PFSK-1 (cell line): ENCODE measurements at regions not wholly inside any gene's neighbourhood (a gene's known extent, or its start where the extent isn't known, plus 50 kb on each side); places are given as distances from the start of the nearest gene placed in this dataset.

Source experiments
- SIN3A ChIP-seq: IDR thresholded peaks from 2 replicates; pipeline ENCODE4 v1.6.1; 2012; ENCODE audit warnings: mild to moderate bottlenecking, low read length, moderate library complexity, borderline replicate concordance; ENCODE audit not compliant: insufficient read depth
- TF ChIP-seq, protein P1 (sequence below), 2 experiments: IDR thresholded peaks; 2 replicates each; pipeline versions ENCODE4 v1.6.1 to v1.8.0; 2011 to 2012; ENCODE audit warnings: low read depth in 2 of 2, low read length in 2 of 2, control low read depth in 1 of 2, inconsistent platforms in 1 of 2, mild to moderate bottlenecking in 1 of 2, moderate library complexity in 1 of 2; ENCODE audit not compliant: insufficient read depth in 1 of 2

DNA sequence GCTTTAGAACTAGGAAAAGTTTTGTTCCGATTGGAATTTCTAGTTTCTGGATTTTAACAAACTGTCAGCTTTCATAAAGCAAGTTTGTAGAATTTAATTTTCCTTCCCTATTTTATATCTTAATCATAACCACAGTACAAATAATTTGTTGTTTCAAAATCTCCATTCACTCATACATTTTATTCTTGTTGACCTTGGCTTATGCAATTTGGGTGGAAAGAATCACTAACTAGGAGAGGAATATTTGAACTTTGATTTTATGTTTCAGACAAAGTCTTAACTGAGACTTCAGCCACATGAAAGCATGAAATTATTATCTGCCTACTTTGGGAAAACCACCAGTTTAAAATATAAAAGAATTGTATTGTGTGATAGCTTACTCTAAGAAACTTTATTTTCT is 427.9 kb downstream of the SPRY1 start:
- no peak for TF ChIP-seq SIN3A
- TF ChIP-seq, protein P1, sequence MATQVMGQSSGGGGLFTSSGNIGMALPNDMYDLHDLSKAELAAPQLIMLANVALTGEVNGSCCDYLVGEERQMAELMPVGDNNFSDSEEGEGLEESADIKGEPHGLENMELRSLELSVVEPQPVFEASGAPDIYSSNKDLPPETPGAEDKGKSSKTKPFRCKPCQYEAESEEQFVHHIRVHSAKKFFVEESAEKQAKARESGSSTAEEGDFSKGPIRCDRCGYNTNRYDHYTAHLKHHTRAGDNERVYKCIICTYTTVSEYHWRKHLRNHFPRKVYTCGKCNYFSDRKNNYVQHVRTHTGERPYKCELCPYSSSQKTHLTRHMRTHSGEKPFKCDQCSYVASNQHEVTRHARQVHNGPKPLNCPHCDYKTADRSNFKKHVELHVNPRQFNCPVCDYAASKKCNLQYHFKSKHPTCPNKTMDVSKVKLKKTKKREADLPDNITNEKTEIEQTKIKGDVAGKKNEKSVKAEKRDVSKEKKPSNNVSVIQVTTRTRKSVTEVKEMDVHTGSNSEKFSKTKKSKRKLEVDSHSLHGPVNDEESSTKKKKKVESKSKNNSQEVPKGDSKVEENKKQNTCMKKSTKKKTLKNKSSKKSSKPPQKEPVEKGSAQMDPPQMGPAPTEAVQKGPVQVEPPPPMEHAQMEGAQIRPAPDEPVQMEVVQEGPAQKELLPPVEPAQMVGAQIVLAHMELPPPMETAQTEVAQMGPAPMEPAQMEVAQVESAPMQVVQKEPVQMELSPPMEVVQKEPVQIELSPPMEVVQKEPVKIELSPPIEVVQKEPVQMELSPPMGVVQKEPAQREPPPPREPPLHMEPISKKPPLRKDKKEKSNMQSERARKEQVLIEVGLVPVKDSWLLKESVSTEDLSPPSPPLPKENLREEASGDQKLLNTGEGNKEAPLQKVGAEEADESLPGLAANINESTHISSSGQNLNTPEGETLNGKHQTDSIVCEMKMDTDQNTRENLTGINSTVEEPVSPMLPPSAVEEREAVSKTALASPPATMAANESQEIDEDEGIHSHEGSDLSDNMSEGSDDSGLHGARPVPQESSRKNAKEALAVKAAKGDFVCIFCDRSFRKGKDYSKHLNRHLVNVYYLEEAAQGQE (IDR thresholded peaks at IDR 0.05; ENCODE audit: insufficient read depth in 1 of 2, low read depth in 2 of 2, low read length in 2 of 2), result no peak
